ENCODE measurements at regions not wholly inside any gene's neighbourhood (a gene's known extent, or its start where the extent isn't known, plus 50 kb on each side); places are given as distances from the start of the nearest gene placed in this dataset.

DNA sequence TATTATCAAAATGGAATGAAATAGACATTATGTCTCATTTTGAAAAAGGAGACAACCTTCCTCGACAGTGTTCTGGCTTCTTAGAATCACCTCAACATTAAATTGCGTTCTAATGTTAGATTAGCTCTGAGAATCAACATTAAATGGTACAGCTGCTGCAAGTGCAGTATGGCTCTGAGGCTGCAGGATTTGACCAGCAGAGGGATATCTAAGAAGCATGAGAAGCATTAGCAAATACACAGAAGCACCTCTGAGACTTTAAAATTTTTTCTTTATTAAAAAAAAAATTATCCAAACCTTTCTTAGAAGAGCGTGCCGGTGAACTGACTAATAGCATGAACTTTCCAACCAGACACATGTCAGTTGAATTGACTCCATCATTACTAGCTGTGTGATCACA, 253.4 kb upstream of the LRIG3 start:
- H3K27ac ChIP-seq, result no peak overlapping the region
- no peak for TF ChIP-seq ZFX (IDR thresholded peaks at IDR 0.05)
- TF ChIP-seq, protein P1, sequence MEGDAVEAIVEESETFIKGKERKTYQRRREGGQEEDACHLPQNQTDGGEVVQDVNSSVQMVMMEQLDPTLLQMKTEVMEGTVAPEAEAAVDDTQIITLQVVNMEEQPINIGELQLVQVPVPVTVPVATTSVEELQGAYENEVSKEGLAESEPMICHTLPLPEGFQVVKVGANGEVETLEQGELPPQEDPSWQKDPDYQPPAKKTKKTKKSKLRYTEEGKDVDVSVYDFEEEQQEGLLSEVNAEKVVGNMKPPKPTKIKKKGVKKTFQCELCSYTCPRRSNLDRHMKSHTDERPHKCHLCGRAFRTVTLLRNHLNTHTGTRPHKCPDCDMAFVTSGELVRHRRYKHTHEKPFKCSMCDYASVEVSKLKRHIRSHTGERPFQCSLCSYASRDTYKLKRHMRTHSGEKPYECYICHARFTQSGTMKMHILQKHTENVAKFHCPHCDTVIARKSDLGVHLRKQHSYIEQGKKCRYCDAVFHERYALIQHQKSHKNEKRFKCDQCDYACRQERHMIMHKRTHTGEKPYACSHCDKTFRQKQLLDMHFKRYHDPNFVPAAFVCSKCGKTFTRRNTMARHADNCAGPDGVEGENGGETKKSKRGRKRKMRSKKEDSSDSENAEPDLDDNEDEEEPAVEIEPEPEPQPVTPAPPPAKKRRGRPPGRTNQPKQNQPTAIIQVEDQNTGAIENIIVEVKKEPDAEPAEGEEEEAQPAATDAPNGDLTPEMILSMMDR (conservative IDR thresholded peaks at IDR 0.05), result peak; percentile 41

GRCh38 chr12:59168647-59169046, 248.3 kb upstream of the LRIG3 start:
- H3K27ac ChIP-seq, result no peak overlapping the region
- TF ChIP-seq, protein P1 (conservative IDR thresholded peaks at IDR 0.05), result no peak
- no peak for TF ChIP-seq ZFX (IDR thresholded peaks at IDR 0.05)

DNA sequence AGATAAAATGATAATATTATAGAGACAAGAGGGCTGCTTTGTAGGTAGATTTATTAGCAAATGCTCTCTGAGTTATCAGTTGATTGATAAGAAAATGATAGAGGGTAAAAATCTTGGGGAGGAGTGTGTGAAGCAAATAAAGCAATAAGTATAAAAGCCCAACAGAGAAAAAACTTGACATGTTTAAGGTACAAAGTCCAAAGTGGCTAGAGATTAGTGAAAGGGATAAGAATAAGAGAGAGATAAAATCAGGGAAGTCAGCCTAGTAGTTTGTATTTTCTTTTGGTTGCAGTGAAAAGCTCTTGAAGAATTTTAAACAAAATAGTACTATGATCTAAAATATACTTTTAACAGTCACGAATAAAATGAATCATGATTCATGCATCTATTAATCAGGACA, 246.2 kb upstream of the LRIG3 start:
- TF ChIP-seq, protein P1 (conservative IDR thresholded peaks at IDR 0.05), result no peak
- no peak for TF ChIP-seq ZFX (IDR thresholded peaks at IDR 0.05)

GRCh38 chr12:59164991-59165718, 244.9 kb upstream of the LRIG3 start:
- TF ChIP-seq, protein P1 (conservative IDR thresholded peaks at IDR 0.05), result peak; percentile 81
- no peak for TF ChIP-seq ZFX (IDR thresholded peaks at IDR 0.05)
- no peak overlapping the region for H3K27ac ChIP-seq

More for the DNA sequence above, 246.2 kb upstream of the LRIG3 start:
- H3K27ac ChIP-seq, result no peak overlapping the region

DNA sequence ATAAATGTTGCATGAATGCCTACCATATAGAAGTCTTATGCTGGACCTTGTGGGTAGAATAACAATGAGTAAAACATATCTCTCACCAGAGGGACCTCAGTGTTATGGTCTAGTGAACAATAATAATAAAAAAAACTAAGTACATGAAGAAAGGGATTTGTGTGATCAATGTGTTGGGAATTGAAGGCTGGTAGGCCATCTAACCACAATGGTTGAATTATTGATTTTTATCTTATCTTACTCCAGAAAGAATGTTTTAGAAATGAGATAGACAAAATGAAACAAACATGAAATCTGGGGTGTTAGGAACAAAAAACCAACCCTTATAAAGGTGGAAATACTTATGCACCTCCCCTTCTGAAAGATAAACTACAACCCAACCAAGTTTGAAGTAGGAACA, 243.9 kb upstream of the LRIG3 start:
- no peak for TF ChIP-seq ZFX (IDR thresholded peaks at IDR 0.05)
- TF ChIP-seq, protein P1 (conservative IDR thresholded peaks at IDR 0.05), result no peak

DNA sequence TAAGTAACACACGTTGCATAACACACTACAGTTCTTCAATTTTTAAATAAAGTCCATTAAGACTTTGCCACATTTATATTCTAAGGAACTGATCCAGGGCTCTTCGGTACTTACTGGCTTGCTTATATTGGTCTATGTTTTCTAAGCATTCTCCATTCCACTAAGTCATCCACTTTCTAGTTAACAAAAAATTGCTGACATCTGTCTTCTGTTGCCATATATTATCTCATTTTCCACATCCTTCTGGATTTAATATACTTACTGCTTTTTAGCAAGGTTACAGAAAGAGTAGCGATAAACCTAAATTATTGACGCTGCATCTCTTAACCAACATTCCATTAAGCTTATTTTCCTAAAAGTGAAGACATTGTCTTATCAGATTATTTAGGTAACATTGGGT, 238.4 kb upstream of the LRIG3 start:
- TF ChIP-seq, protein P1 (conservative IDR thresholded peaks at IDR 0.05), result no peak
- no peak for TF ChIP-seq ZFX (IDR thresholded peaks at IDR 0.05)

More for the DNA sequence above, 243.9 kb upstream of the LRIG3 start:
- no peak overlapping the region for H3K27ac ChIP-seq

DNA sequence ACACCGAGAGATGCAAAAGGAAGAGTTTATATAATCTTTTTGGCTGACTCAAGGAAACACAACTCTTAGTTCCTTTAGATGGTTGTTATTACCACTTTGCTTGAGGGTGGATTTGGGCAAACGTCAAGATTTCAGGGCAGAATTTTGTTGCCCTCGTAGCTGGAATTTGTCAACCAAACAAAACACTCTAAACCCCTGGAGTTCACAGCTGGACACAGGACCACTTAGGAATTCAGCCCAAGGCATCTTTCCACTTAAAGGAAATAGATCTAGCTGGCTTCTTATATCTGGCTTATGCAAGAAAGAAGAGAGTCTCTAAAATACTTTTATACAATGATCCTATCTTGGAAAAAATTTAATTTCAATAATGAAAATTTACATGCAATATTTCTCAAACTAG, 237.8 kb upstream of the LRIG3 start:
- TF ChIP-seq ZFX (IDR thresholded peaks at IDR 0.05), result no peak
- TF ChIP-seq, protein P1 (conservative IDR thresholded peaks at IDR 0.05), result no peak
- H3K27ac ChIP-seq, result no peak overlapping the region

More for the DNA sequence above, 238.4 kb upstream of the LRIG3 start:
- no peak overlapping the region for H3K27ac ChIP-seq
